ENCODE measurements at regions not wholly inside any gene's neighbourhood (a gene's known extent, or its start where the extent isn't known, plus 50 kb on each side); places are given as distances from the start of the nearest gene placed in this dataset.

DNA sequence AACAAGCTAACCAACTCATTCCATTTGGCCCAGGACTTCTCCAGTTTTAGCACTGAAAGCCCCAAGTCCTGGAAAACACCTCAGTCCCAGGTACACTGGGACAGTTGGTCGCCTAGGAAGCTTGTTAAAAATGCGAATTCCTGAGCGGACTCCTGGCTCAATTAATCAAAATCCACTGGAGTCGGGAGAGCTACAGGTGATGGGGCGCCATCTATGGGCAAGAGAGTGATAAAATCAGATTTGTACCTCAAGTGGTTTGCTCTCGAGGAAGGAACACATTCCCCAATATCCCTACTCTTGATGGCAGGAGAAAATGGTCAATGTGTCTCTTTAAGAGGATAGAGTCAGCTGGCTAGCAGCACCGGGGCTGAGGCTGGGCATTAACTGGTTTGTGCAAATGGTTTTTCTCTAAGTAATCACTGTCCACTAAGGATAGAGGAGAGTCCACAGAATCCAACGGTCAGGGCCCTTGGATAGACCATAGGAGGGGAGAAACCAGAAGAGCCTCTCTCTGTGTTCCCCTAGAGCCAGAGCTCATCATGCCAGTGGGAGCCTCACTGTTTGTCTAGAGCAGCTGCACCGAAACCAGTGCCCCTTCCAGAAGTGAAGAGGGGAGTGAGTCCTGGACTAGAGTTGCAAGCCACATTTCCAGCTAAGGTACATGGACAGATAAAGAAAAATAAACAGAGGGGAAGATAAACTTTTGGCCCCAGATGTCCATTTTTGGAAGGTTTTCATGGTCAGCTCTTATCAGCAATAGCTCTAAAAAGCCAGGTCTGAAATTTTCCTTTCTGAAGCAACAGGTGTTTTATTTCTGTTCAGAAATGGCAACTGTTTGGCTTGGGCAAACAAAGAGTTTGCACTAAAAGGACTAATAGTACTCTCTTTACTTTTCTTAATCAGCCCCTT, 148.5 kb downstream of the TENT5C start:
- TF ChIP-seq ZNF274 (IDR thresholded peaks at IDR 0.05; ENCODE audit: low read depth, low read length) (no peak), SUZ12 (IDR thresholded peaks at IDR 0.05; ENCODE audit: extremely low read depth, insufficient read depth, insufficient read length) (no peak)
